H1 (cell line): ENCODE measurements at regions not wholly inside any gene's neighbourhood (a gene's known extent, or its start where the extent isn't known, plus 50 kb on each side); places are given as distances from the start of the nearest gene placed in this dataset.

Experiments used
- CTCF ChIA-PET: fragments of 300-600 bp; sonication (Branson Sonifier 250); formaldehyde crosslinking; loops from one replicate; lab custom pipeline; 2021; ENCODE audit not compliant: partially characterized antibody; lab: Charles Lee
- POLR2A ChIA-PET: fragments of 300-600 bp; sonication (Branson Sonifier 250); formaldehyde crosslinking; loops from one replicate; lab custom pipeline; 2021; ENCODE audit warnings: inconsistent platforms; ENCODE audit not compliant: partially characterized antibody; lab: Charles Lee
- DNase-seq, 2 experiments: peaks; one replicate each; pipeline versions ENCODE4 v3.0.0 to v3.0.0-alpha.2; 2010 to 2022; ENCODE audit warnings: low spot score in 2 of 2, low read depth in 1 of 2, mixed read lengths in 1 of 2
- FAIRE-seq: peaks from 2 replicates; lab custom pipeline; 2011; peaks lifted over from hg19 to GRCh38; lab: Jason Lieb, UNC
- H2AFZ ChIP-seq: 2 replicates; pipeline ENCODE4 v1.8.1; 2012; ENCODE audit warnings: low read length, inconsistent platforms
- H2AK5ac ChIP-seq: 2 replicates; pipeline ENCODE4 v1.6.1; 2013; ENCODE audit warnings: low read depth, low read length
- H2BK120ac ChIP-seq: replicated peaks from 2 replicates; pipeline ENCODE3; 2013; ENCODE audit warnings: low read depth, low read length, inconsistent platforms
- H2BK12ac ChIP-seq: 2 replicates; pipeline ENCODE4 v1.6.1; 2013; ENCODE audit warnings: low read depth, low read length
- H2BK15ac ChIP-seq: 2 replicates; pipeline ENCODE4 v1.6.1; 2013; ENCODE audit warnings: low read length
- H2BK20ac ChIP-seq: 2 replicates; pipeline ENCODE4 v1.6.1; 2013; ENCODE audit warnings: low read length
- H2BK5ac ChIP-seq: 2 replicates; pipeline ENCODE4 v1.6.1; 2013; ENCODE audit warnings: low read depth, low read length
- H3K14ac ChIP-seq: 2 replicates; pipeline ENCODE4 v1.6.1; 2013; ENCODE audit warnings: inconsistent platforms; ENCODE audit not compliant: insufficient read length
- H3K18ac ChIP-seq: 2 replicates; pipeline ENCODE4 v1.6.1; 2013; ENCODE audit warnings: low read length; ENCODE audit errors: extremely low read depth
- H3K23ac ChIP-seq: 2 replicates; pipeline ENCODE4 v1.6.1; 2013; ENCODE audit warnings: inconsistent platforms; ENCODE audit not compliant: insufficient read length
- H3K23me2 ChIP-seq: 2 replicates; pipeline ENCODE4 v1.6.1; 2013; ENCODE audit warnings: low read depth, low read length
- H3K27ac ChIP-seq: 2 replicates; pipeline ENCODE4 v1.6.1; 2011; ENCODE audit warnings: low read depth, low read length, inconsistent platforms
- H3K27me3 ChIP-seq, 4 experiments: replicated peaks in 1 of 4; 1 replicate in 1 of 4; 2 replicates in 3 of 4; pipeline versions ENCODE4 v1.6.1 to v1.8.1; 2011 to 2013; ENCODE audit warnings: low read length in 3 of 4, mild to moderate bottlenecking in 3 of 4, inconsistent platforms in 2 of 4, mixed read lengths in 2 of 4, moderate library complexity in 1 of 4; ENCODE audit not compliant: control insufficient read depth in 3 of 4, insufficient read depth in 3 of 4; ENCODE audit errors: extremely low read depth in 1 of 4
- H3K36me3 ChIP-seq, 4 experiments: 2 replicates each; pipeline versions ENCODE4 v1.6.1 to v1.8.1; 2011 to 2013; ENCODE audit warnings: mild to moderate bottlenecking in 4 of 4, low read length in 3 of 4, moderate library complexity in 2 of 4, control low read depth in 1 of 4, inconsistent platforms in 1 of 4; ENCODE audit not compliant: insufficient read depth in 4 of 4, control insufficient read depth in 2 of 4
- H3K4ac ChIP-seq: replicated peaks from 2 replicates; pipeline ENCODE3; 2013; ENCODE audit warnings: low read length, low read depth, mixed read lengths, inconsistent platforms; ENCODE audit not compliant: insufficient read length
- H3K4me1 ChIP-seq, 4 experiments: replicated peaks in 1 of 4; 1 replicate in 1 of 4; 2 replicates in 3 of 4; pipeline versions ENCODE4 v1.6.1 to v1.8.1; 2011 to 2013; ENCODE audit warnings: low read length in 3 of 4, inconsistent platforms in 2 of 4, mixed read lengths in 1 of 4; ENCODE audit not compliant: insufficient read depth in 4 of 4, control insufficient read depth in 3 of 4
- H3K4me2 ChIP-seq, 2 experiments: 2 replicates each; pipeline versions ENCODE4 v1.6.1 to v1.8.1; 2011 to 2013; ENCODE audit warnings: low read depth in 2 of 2, low read length in 2 of 2, control low read depth in 1 of 2, inconsistent platforms in 1 of 2, mild to moderate bottlenecking in 1 of 2; ENCODE audit not compliant: insufficient read depth in 1 of 2
- H3K4me3 ChIP-seq, 4 experiments: fragments of 200-600, 300-600 bp in 1 of 4; sonication (generic), shearing (Covaris generic), sonication (Bioruptor Twin) in 1 of 4; 2 replicates each; pipeline versions ENCODE4 v1.5.1 to v1.8.1; 2011 to 2016; ENCODE audit warnings: low read length in 4 of 4, low read depth in 3 of 4, control low read depth in 2 of 4, inconsistent platforms in 2 of 4, mild to moderate bottlenecking in 2 of 4, mixed read lengths in 1 of 4, moderate library complexity in 1 of 4; ENCODE audit not compliant: insufficient read depth in 2 of 4; ENCODE audit errors: extremely low read depth in 1 of 4
- H3K56ac ChIP-seq: replicated peaks from 2 replicates; pipeline ENCODE3; 2013; ENCODE audit warnings: low read depth, mild to moderate bottlenecking, mixed read lengths, low read length, inconsistent platforms; ENCODE audit not compliant: insufficient read length
- H3K79me1 ChIP-seq: 2 replicates; pipeline ENCODE4 v1.6.1; 2013; ENCODE audit warnings: low read depth, low read length, control low read depth
- H3K79me2 ChIP-seq, 2 experiments: 2 replicates each; pipeline versions ENCODE4 v1.6.1 to v1.8.1; 2012 to 2013; ENCODE audit warnings: low read length in 2 of 2, mild to moderate bottlenecking in 2 of 2, inconsistent platforms in 1 of 2; ENCODE audit not compliant: insufficient read depth in 2 of 2, control insufficient read depth in 1 of 2
- H3K9ac ChIP-seq, 4 experiments: replicated peaks in 1 of 4; 1 replicate in 1 of 4; 2 replicates in 3 of 4; pipeline versions ENCODE4 v1.6.1 to v1.8.1; 2011 to 2013; ENCODE audit warnings: low read depth in 3 of 4, low read length in 3 of 4, control low read depth in 2 of 4, mild to moderate bottlenecking in 2 of 4, moderate library complexity in 2 of 4, inconsistent platforms in 1 of 4; ENCODE audit errors: extremely low read depth in 1 of 4
- H3K9me3 ChIP-seq, 2 experiments: 2 replicates each; pipeline versions ENCODE4 v1.6.1 to v1.8.1; 2012 to 2013; ENCODE audit warnings: mild to moderate bottlenecking in 2 of 2, moderate library complexity in 2 of 2, control low read depth in 1 of 2, inconsistent platforms in 1 of 2, low read depth in 1 of 2, low read length in 1 of 2, mixed read lengths in 1 of 2; ENCODE audit not compliant: insufficient read depth in 2 of 2
- H4K20me1 ChIP-seq, 2 experiments: replicated peaks in 1 of 2; 2 replicates each; pipeline versions ENCODE3 to v1.8.1; 2011 to 2013; ENCODE audit warnings: inconsistent platforms in 2 of 2, low read length in 2 of 2, mild to moderate bottlenecking in 1 of 2; ENCODE audit not compliant: insufficient read depth in 2 of 2, control insufficient read depth in 1 of 2
- H4K5ac ChIP-seq: 2 replicates; pipeline ENCODE4 v1.6.1; 2013; ENCODE audit warnings: low read length, low read depth, mixed read lengths, inconsistent platforms; ENCODE audit not compliant: insufficient read length
- H4K8ac ChIP-seq: 2 replicates; pipeline ENCODE4 v1.8.0; 2013; ENCODE audit warnings: mild to moderate bottlenecking, moderate library complexity, low read length, inconsistent platforms; ENCODE audit not compliant: insufficient read depth; ENCODE audit errors: extremely low read depth
- H4K91ac ChIP-seq: replicated peaks from 2 replicates; pipeline ENCODE3; 2013; ENCODE audit warnings: low read length, mixed read lengths, inconsistent platforms; ENCODE audit not compliant: insufficient read length
- CBX8 ChIP-seq: fragments of 300-800, 300-1000 bp; sonication (generic); IDR thresholded peaks from 2 replicates; pipeline ENCODE4 v1.7.1; 2016; ENCODE audit warnings: low read depth, low read length, borderline replicate concordance
- WGBS, 2 experiments: shearing (Covaris generic) in 1 of 2; methylation state at CpG; one replicate each; pipeline versions ENCODE4 v1.1.6 to v1.1.7; 2013 to 2015; ENCODE audit warnings: low lambda C conversion rate in 2 of 2, mixed read lengths in 2 of 2, inconsistent platforms in 1 of 2, low coverage in 1 of 2, missing lambda C conversion rate in 1 of 2; ENCODE audit not compliant: insufficient replicate concordance in 2 of 2, insufficient coverage in 1 of 2, insufficient read length in 1 of 2; ENCODE audit errors: extremely low coverage in 1 of 2, missing lambda C conversion rate in 1 of 2; 5-methylcytosine and 5-hydroxymethylcytosine counted together

- Histone ChIP-seq H3K18ac (no peak overlapping the region), H3K9ac (no peak overlapping the region), H3K56ac (peak overlapping the region; percentile 9), H4K91ac (no peak overlapping the region), H2BK15ac (no peak overlapping the region), H3K79me2 (no peaks in the 10 kb centered on the region), H3K14ac (no peak overlapping the region), H3K36me3 (no peaks in the 10 kb centered on the region; a peak in 1 of 8 replicates), H3K27me3 (no peaks in the 10 kb centered on the region; a peak in 1 of 7 replicates), H3K9me3 (no peaks in the 10 kb centered on the region), H2AK5ac (peak overlapping the region; percentile 45; the same call in 1 of the 2 replicates), H2BK20ac (no peak overlapping the region), H3K79me1 (no peaks in the 10 kb centered on the region), H3K4me1 (peaks cover 0 to 2% (median 0%) of the 10 kb centered on the region in 4 experiments; a peak in 2 of 7 replicates), H3K23ac (no peak overlapping the region), H3K23me2 (peaks cover 13% of the 10 kb centered on the region; the same call in 1 of the 2 replicates), H4K20me1 (peaks cover 0 to 6% of the 10 kb centered on the region in 2 experiments), H4K5ac (no peak overlapping the region), H3K4ac (no peak overlapping the region), H2AFZ (no peak overlapping the region), H2BK5ac (0 out of 2 replicates have a peak overlapping the region, but pooled peaks have one; percentile 5), H3K4me2 (no peak overlapping the region), H2BK12ac (0 out of 2 replicates have a peak overlapping the region, but pooled peaks have one; percentile 81), H3K27ac (no peak overlapping the region), H2BK120ac (no peak overlapping the region), H4K8ac (no peak overlapping the region), H3K4me3 (no peak overlapping the region)
- ChIA-PET CTCF (interaction anchor here (1.0 kb wide), 1 partner anchor 12 kb away, joined by 3 read pairs; no protein-coding TSS in a partner anchor), POLR2A (no interaction called here)
- DNase-seq (no peak), FAIRE-seq (no peak)
- 96% methylated on average over 2 of the region's 2 CpGs; no CpG with 5 or more reads in 1 of the 2 experiments for WGBS, 2 experiments
- TF ChIP-seq CBX8: no peak
These were observed 68.0 kb downstream of the SOX9 start for GRCh38 chr17:72188801-72189200.
